Activated B cell treated with CpG ODN at 0.5 μM for 24 hours (primary cell): ENCODE measurements at regions not wholly inside any gene's neighbourhood (a gene's known extent, or its start where the extent isn't known, plus 50 kb on each side); places are given as distances from the start of the nearest gene placed in this dataset.

Experiments
- ATAC-seq: fragments of 200-7000 bp; cut with Tn5 transposase; one replicate; pipeline ENCODE4 v1.10.0; 2021; ENCODE audit warnings: low read depth, mild to moderate bottlenecking, moderate library complexity
- CTCF ChIA-PET: fragments of 350-600 bp; sonication (Branson Sonifier 250); formaldehyde crosslinking; loops from one replicate; lab custom pipeline; 2021; ENCODE audit warnings: antibody characterized with exemption; lab: Charles Lee
- POLR2A ChIA-PET: fragments of 350-600 bp; sonication (Branson Sonifier 250); formaldehyde crosslinking; loops from one replicate; lab custom pipeline; 2021; ENCODE audit warnings: antibody characterized with exemption; lab: Charles Lee
- DNase-seq: peaks from one replicate; pipeline ENCODE4 v3.0.0; 2022
- H3K27ac Mint-ChIP-seq: one replicate; pipeline ENCODE4 v1.8.0; 2020; ENCODE audit warnings: mixed read lengths
- H3K27me3 Mint-ChIP-seq: one replicate; pipeline ENCODE4 v1.8.0; 2021; ENCODE audit warnings: mixed read lengths
- H3K36me3 Mint-ChIP-seq: one replicate; pipeline ENCODE4 v1.8.0; 2021; ENCODE audit warnings: low read depth, mixed read lengths
- H3K4me1 Mint-ChIP-seq: one replicate; pipeline ENCODE4 v1.8.0; 2021; ENCODE audit warnings: mixed read lengths
- H3K4me3 Mint-ChIP-seq: one replicate; pipeline ENCODE4 v1.8.0; 2020; ENCODE audit warnings: mild to moderate bottlenecking, mixed read lengths
- H3K9me3 Mint-ChIP-seq: one replicate; pipeline ENCODE4 v1.8.0; 2020; ENCODE audit warnings: mixed read lengths
- intact Hi-C: fragments of 100-400 bp; cut with micrococcal nuclease; formaldehyde crosslinking; loops from one replicate; pipeline ENCODE4 v1.15.1; 2024
- TF ChIP-seq, protein P1 (sequence below): fragments of 200-600 bp; IDR thresholded peaks from one replicate; pipeline ENCODE4 v1.8.0; 2022; ENCODE audit warnings: antibody characterized with exemption, mild to moderate bottlenecking

GRCh38 chr10:69750725-69751124 lies 51.0 kb upstream of the COL13A1 start:
- ATAC-seq (no peak), DNase-seq (no peak)
- intact Hi-C loops = no loop called here
- no peak overlapping the region for H3K4me3 Mint-ChIP-seq
- peaks cover 19% of the 10 kb centered on the region for H3K27me3 Mint-ChIP-seq
- ChIA-PET CTCF (no interaction called here), POLR2A (no interaction called here)
- no peaks in the 10 kb centered on the region for H3K36me3 Mint-ChIP-seq
- TF ChIP-seq, protein P1, sequence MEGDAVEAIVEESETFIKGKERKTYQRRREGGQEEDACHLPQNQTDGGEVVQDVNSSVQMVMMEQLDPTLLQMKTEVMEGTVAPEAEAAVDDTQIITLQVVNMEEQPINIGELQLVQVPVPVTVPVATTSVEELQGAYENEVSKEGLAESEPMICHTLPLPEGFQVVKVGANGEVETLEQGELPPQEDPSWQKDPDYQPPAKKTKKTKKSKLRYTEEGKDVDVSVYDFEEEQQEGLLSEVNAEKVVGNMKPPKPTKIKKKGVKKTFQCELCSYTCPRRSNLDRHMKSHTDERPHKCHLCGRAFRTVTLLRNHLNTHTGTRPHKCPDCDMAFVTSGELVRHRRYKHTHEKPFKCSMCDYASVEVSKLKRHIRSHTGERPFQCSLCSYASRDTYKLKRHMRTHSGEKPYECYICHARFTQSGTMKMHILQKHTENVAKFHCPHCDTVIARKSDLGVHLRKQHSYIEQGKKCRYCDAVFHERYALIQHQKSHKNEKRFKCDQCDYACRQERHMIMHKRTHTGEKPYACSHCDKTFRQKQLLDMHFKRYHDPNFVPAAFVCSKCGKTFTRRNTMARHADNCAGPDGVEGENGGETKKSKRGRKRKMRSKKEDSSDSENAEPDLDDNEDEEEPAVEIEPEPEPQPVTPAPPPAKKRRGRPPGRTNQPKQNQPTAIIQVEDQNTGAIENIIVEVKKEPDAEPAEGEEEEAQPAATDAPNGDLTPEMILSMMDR = no peak
- no peak overlapping the region for H3K27ac Mint-ChIP-seq
- peaks cover 3% of the 10 kb centered on the region for H3K9me3 Mint-ChIP-seq
- no peaks in the 10 kb centered on the region for H3K4me1 Mint-ChIP-seq

GRCh38 chr10:69751214-69751613 lies 50.5 kb upstream of the COL13A1 start:
- no peak for ATAC-seq
- TF ChIP-seq, protein P1 = no peak
- H3K4me1 Mint-ChIP-seq = no peaks in the 10 kb centered on the region
- intact Hi-C loops = no loop called here
- ChIA-PET CTCF (no interaction called here), POLR2A (no interaction called here)
- no peaks in the 10 kb centered on the region for H3K36me3 Mint-ChIP-seq
- DNase-seq = no peak
- H3K27me3 Mint-ChIP-seq = peaks cover 19% of the 10 kb centered on the region
- H3K27ac Mint-ChIP-seq = no peak overlapping the region
- peaks cover 3% of the 10 kb centered on the region for H3K9me3 Mint-ChIP-seq
- no peak overlapping the region for H3K4me3 Mint-ChIP-seq
